ENCODE measurements at regions not wholly inside any gene's neighbourhood (a gene's known extent, or its start where the extent isn't known, plus 50 kb on each side); places are given as distances from the start of the nearest gene placed in this dataset.

- TF ChIP-seq POLR2A (IDR thresholded peaks at IDR 0.05) (no peak), CTCF (IDR thresholded peaks at IDR 0.05 in 4 of 5, conservative IDR thresholded peaks at IDR 0.05 in 1 of 5) (no peak)
- Histone ChIP-seq H3K4me3 (no peak overlapping the region), H3K27me3 (no peaks in the 10 kb centered on the region), H3K4me1 (no peaks in the 10 kb centered on the region), H3K9me3 (peaks cover 0 to 4% (median 0%) of the 10 kb centered on the region in 3 donors), H3K36me3 (no peaks in the 10 kb centered on the region), H3K27ac (no peak overlapping the region)
- intact Hi-C loops (cut with DNase I; ENCODE audit: low total_unique reads) (no loop called here), in situ Hi-C loops (cut with MboI; ENCODE audit: low sequenced_read_pairs in 4 of 4) (no loop called here)
- ATAC-seq (no peak), DNase-seq (no peak)
Observed at GRCh38 chr16:6406028-6406427, 926.6 kb upstream of the RBFOX1 start.

DNA sequence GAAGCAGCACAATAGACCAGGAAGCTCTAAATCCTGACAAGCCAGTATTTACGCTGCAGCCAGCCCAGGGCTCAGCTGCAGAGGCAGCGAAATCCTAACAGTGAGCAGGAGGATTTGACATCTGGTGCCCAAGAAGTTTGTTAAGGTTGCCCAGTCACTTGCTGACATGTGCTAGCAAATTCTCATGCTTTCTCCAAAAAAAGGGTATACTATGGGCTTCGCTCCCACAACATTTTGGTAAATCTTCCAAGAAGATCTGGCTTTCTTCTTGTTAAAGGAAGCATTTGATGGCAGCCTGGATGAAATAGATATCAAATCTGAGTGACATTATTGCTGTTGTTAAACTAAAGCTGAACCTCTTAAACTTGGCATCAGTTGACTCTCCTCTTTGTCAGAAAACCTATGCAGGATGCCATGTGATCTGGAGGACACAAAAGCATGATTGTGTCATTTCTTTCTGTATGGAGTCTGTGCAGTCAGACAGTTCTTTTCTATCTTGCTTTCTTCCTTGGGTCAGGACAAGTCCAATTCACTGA lies 949.7 kb upstream of the RBFOX1 start:
- no peaks in the 10 kb centered on the region for H3K36me3 ChIP-seq
- intact Hi-C loops (cut with DNase I; ENCODE audit: low total_unique reads) = no loop called here
- H3K27ac ChIP-seq = no peak overlapping the region
- H3K9me3 ChIP-seq = no peaks in the 10 kb centered on the region
- TF ChIP-seq CTCF (IDR thresholded peaks at IDR 0.05 in 4 of 5, conservative IDR thresholded peaks at IDR 0.05 in 1 of 5) (no peak), POLR2A (IDR thresholded peaks at IDR 0.05) (no peak)
- H3K27me3 ChIP-seq = no peaks in the 10 kb centered on the region
- ATAC-seq = no peak
- no peak for DNase-seq
- in situ Hi-C loops (cut with MboI; ENCODE audit: low sequenced_read_pairs in 4 of 4) = no loop called here
- no peak overlapping the region for H3K4me3 ChIP-seq
- H3K4me1 ChIP-seq = no peaks in the 10 kb centered on the region

DNA sequence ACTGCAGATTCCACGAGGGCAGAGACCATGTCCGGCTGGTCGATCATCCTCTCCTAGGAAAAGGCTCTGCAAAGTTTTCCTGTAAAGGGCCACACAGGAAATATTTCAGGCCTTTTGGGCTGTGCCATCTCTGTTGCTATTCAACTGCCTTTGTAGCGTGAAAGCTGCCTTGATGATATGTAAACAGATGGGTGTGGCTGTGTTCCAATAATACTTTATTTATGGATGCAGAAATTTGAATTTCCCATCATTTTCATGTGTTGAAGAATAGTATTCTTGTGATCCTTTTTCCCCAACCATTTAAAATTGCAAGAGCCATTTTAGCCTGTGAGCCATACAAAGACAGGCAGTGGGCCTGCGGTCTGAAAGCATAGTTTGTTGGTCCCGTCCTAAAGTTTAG lies 950.7 kb upstream of the RBFOX1 start:
- H3K36me3 ChIP-seq = no peaks in the 10 kb centered on the region
- intact Hi-C loops (cut with DNase I; ENCODE audit: low total_unique reads) = no loop called here
- H3K4me3 ChIP-seq = no peak overlapping the region
- no peaks in the 10 kb centered on the region for H3K9me3 ChIP-seq
- no peak for TF ChIP-seq CTCF (IDR thresholded peaks at IDR 0.05 in 4 of 5, conservative IDR thresholded peaks at IDR 0.05 in 1 of 5)
- TF ChIP-seq POLR2A (IDR thresholded peaks at IDR 0.05) = no peak
- DNase-seq = no peak
- H3K27ac ChIP-seq = no peak overlapping the region
- in situ Hi-C loops (cut with MboI; ENCODE audit: low sequenced_read_pairs in 4 of 4) = no loop called here
- H3K27me3 ChIP-seq = no peaks in the 10 kb centered on the region
- ATAC-seq = no peak
- H3K4me1 ChIP-seq = no peaks in the 10 kb centered on the region

GRCh38 chr16:6377956-6378355 lies 954.7 kb upstream of the RBFOX1 start:
- Histone ChIP-seq H3K9me3 (no peaks in the 10 kb centered on the region), H3K27me3 (no peaks in the 10 kb centered on the region), H3K4me3 (no peak overlapping the region), H3K36me3 (no peaks in the 10 kb centered on the region), H3K27ac (no peak overlapping the region), H3K4me1 (no peaks in the 10 kb centered on the region)
- in situ Hi-C loops (cut with MboI; ENCODE audit: low sequenced_read_pairs in 4 of 4) (no loop called here), intact Hi-C loops (cut with DNase I; ENCODE audit: low total_unique reads) (no loop called here)
- no peak for DNase-seq
- ATAC-seq = no peak
- TF ChIP-seq CTCF (IDR thresholded peaks at IDR 0.05 in 4 of 5, conservative IDR thresholded peaks at IDR 0.05 in 1 of 5) (no peak), POLR2A (IDR thresholded peaks at IDR 0.05) (no peak)

DNA sequence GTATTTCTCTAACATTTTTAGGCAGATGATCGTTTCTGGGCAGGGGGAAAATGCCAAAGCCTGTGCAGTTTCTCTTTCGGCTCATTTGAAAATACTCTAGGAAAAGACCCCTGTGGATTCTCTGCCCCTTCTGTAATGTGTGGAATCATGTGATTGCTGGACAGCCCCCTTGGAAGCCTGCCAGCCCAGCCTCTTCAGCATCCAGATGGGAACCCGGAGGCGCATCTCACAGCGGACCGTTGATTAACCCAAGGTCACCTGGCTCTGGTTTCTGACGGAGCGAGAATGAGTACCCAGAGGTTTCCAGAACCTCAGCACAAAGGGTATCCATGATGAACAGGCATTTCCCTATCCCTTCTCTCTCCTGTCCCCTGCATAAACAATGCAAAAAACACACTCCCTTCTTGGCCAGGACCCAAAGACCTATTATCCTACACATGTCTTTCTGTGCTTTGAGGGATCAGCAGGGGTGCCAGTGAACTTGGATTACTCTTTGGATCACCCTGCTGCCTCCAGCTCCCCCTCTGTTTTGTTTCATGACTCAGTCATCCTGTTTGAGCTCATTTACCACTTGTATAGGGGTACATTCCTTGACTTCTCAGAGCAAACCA lies 957.1 kb upstream of the RBFOX1 start:
- H3K4me1 ChIP-seq = no peaks in the 10 kb centered on the region
- no peak for DNase-seq
- no peak overlapping the region for H3K4me3 ChIP-seq
- H3K27me3 ChIP-seq = no peaks in the 10 kb centered on the region
- no peak overlapping the region for H3K27ac ChIP-seq
- no peaks in the 10 kb centered on the region for H3K36me3 ChIP-seq
- ATAC-seq = no peak
- in situ Hi-C loops (cut with MboI; ENCODE audit: low sequenced_read_pairs in 4 of 4) = no loop called here
- H3K9me3 ChIP-seq = no peaks in the 10 kb centered on the region
- no peak for TF ChIP-seq POLR2A (IDR thresholded peaks at IDR 0.05)
- no peak for TF ChIP-seq CTCF (IDR thresholded peaks at IDR 0.05 in 4 of 5, conservative IDR thresholded peaks at IDR 0.05 in 1 of 5)
- intact Hi-C loops (cut with DNase I; ENCODE audit: low total_unique reads) = no loop called here
